NCI-H2081 (cell line): ENCODE measurements at regions not wholly inside any gene's neighbourhood (a gene's known extent, or its start where the extent isn't known, plus 50 kb on each side); places are given as distances from the start of the nearest gene placed in this dataset.

Experiments
- DNase-seq, 2 experiments: peaks; one replicate each; lab custom pipeline; 2025; lab: John Stamatoyannopoulos, UW

- DNase-seq = no peak
Measured at GRCh38 chr14:22513066-22513812, 75.8 kb downstream of the DAD1 start.

- DNase-seq = no peak
Measured at GRCh38 chr14:22512106-22512814, 76.8 kb downstream of the DAD1 start.

DNA sequence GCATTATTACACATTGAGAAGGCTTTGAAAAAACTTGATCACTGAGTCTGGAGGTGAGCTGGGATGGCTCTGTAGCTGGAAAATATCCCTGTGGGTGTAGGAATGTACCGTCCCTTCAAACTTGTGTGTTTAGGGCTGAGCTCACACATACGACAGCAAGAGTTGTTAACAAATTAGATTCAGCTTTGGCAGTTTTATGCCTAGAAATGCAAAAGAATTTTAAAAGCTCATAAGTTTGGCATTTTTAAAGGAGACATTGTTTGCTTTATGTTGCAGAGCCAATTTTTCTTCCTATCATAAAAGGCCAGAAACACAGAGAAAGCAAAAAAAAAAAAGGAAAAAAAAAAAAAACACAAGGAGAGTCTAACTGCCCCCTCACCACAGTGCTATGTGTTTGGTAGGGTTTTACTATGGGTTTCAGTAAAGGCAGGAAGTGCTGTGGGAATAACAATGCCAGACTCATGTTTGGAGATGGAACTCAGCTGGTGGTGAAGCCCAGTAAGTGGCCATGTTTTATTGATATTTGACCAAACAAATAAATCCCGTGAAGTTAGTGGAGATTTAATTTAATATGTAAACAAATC lies 78.4 kb downstream of the DAD1 start:
- DNase-seq = no peak

- DNase-seq = no peak
Measured at GRCh38 chr14:22509751-22510300, 79.2 kb downstream of the DAD1 start.

DNA sequence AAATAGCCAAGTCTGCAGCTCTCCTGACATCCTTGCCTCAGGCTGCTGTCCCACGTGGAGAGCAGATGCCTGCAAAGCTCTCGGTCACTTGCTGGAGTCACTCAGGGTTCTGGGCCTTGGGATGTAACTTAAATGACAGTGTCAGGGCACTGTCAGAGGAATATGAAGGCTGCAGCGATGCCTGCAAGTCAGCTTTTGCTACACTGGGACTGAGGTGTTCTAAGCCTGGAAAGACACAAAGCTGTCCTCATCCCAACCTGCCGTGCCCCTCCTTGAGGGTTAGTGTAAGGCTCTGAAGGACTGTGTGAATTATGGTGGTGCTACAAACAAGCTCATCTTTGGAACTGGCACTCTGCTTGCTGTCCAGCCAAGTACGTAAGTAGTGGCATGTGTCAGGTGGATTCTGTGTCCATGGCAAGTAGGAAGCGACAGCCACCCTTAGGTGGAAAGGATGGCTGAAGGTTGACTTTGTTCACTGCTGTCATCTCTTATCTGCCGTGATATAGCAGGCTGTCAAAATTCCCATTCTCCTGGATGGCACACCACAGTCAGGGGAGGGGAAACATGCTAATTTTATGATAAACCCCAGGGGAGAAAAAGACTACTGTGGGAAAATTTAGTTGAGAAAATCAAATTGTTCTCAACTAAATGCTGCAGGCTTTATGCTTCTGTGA lies 79.9 kb downstream of the DAD1 start:
- no peak for DNase-seq

GRCh38 chr14:22508662-22509035 lies 80.4 kb downstream of the DAD1 start:
- no peak for DNase-seq

DNA sequence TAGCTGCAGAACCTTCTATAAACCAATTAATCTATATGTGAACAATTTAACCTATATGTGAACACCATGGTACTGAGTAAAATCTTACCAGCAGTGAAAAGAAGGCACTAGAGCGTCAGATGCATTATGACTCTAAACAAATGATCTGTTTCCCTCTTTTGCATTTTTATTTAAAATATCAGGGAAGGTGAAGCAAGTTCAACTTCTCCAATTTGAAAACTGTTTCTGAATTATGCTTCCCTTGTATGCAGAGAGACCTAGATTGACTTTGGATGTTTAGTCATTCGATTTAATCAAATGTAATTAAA lies 80.9 kb downstream of the DAD1 start:
- no peak for DNase-seq

GRCh38 chr14:22506778-22507351 lies 82.2 kb downstream of the DAD1 start:
- no peak for DNase-seq

- DNase-seq = no peak
Measured at GRCh38 chr14:22506378-22506710, 82.7 kb downstream of the DAD1 start.

DNA sequence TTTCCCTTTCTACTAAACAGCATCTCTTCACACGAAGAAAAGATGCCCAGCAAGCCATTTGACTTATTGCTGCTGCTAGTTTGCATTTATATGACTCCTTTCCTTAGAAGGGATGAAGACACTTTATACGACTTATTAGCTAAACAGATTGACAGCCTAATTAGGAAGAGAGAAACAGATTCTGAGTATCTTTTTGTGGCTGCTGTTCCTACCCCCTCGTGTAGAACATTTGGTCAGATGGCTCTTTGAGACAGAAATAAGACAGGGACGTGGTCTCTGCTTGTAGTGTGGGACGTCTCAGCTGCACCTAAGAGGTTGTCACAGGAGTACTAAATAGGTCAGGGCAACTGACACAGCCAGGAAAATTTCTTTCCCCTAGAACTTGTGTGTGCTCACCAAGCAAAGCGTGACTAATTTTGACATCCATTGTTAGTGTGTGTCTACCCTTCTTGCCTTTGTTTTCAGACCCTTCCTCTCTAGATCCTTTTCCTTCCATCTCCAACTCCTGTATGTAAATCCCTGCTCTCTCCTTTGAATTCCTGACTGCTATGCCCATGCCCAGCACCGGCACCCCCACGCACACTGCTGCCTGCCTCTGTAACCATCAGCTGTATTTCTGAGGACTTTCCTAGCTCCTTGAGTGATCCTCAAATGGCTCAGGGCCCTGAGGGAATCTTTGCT lies 83.2 kb downstream of the DAD1 start:
- no peak for DNase-seq

- DNase-seq = no peak
Measured at GRCh38 chr14:22505309-22505696, 83.7 kb downstream of the DAD1 start.

- DNase-seq = no peak
Measured at GRCh38 chr14:22502551-22502950, 86.5 kb downstream of the DAD1 start.

DNA sequence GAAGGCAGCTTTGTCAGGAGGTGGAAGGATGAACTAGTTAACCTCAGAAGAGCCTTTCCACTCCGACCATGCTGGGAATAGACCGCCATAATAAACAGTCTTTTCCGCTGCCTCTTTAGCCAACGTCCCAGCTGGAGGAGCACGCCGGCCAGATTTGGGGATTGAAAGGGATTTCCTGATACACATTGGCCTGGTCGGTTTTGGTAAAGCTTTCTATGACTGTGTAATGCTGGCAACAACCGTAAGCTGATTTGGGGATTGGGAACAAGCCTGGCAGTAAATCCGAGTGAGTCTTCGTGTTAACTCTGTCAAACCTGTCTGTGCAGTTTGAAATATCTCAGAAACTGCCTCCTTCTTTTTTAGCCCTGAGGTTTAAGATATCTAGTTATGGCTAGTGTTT lies 87.0 kb downstream of the DAD1 start:
- DNase-seq = no peak

GRCh38 chr14:22500954-22501726 lies 87.9 kb downstream of the DAD1 start:
- no peak for DNase-seq

- no peak for DNase-seq
Measured at GRCh38 chr14:22500525-22500924, 88.5 kb downstream of the DAD1 start.

- DNase-seq = no peak
Measured at GRCh38 chr14:22497671-22498093, 91.3 kb downstream of the DAD1 start.

DNA sequence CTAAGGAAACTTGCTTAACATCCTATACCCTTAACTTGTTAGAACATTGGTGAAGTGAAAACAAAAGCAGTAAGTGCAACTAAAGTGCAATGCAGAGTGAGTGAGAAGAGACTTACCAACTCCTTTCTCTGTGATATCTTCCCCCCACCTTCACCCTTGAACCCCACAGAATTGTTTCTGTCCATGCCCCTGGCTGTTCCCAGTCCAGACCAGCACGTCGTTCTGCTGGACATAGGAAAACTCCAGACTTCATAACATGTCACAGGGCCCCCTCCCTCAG lies 91.9 kb downstream of the DAD1 start:
- DNase-seq = no peak

DNA sequence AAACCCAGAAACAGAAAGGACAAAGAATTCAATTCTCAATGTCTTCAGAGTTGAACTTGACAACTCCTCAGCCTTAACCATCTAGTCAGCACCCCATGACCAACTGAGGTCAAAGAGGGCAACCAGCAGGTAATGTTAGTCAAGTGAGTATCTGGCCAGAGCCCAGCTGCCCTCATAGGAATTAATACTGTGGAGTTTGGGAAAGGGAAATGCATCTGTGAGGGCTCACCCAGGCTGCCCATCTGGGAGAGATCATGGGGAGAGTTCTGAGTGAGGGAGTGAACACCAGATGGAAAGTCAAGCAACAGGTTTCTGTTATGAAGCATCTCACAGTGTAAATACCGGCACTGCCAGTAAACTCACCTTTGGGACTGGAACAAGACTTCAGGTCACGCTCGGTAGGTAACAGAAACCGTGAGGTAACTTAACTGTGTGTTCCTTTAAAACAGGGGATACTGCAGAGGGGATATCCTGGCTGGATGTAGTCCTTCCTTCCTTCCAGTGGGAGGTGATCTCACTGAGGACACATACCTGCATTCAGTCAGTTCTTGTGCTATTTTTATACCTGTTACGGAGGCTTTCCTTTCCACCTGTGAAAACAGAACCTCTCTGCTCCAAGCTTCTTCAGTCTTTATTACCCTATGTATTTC lies 94.4 kb downstream of the DAD1 start:
- DNase-seq = no peak

- DNase-seq = no peak
Measured at GRCh38 chr14:22493753-22494152, 95.3 kb downstream of the DAD1 start.

GRCh38 chr14:22492622-22493542 lies 96.1 kb downstream of the DAD1 start:
- DNase-seq = no peak
